ENCODE measurements at regions not wholly inside any gene's neighbourhood (a gene's known extent, or its start where the extent isn't known, plus 50 kb on each side); places are given as distances from the start of the nearest gene placed in this dataset.

DNA sequence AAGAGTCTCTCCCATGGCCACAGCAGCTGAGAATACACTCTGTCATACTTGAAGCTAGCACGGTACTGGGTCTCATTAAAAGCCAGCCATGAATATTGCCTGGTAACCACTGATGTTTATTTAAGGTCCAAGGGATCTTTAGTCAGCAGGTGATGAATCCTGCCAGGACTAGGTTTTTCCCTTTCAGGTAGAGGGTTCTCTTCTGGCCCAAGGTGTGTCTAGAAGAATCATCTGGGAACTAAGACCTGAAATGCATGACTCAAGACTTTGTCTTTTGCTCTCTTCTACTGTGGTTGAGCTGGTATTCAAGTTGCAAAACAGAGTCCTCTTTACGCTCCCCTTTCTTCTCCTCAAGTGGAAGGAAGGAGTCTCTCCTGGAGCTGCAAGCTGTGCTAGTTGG, 400.5 kb upstream of the FSIP2 start:
- H3K9me3 ChIP-seq (ENCODE audit: control insufficient read depth, low read length), result no peaks in the 10 kb centered on the region
- H3K4me1 ChIP-seq (ENCODE audit: control insufficient read depth, insufficient read depth, low read length), result no peaks in the 10 kb centered on the region
- no peak for DNase-seq
- no peak overlapping the region for H3K9ac ChIP-seq (ENCODE audit: extremely low read depth, low read length, poor library complexity, severe bottlenecking)
- Mint-ChIP-seq H3K4me3 (no peak overlapping the region), H3K4me1 (no peaks in the 10 kb centered on the region), H3K27me3 (ENCODE audit: insufficient read depth) (no peaks in the 10 kb centered on the region), H3K9me3 (peaks cover 3% of the 10 kb centered on the region), H3K27ac (no peak overlapping the region), H3K36me3 (ENCODE audit: low read depth) (no peaks in the 10 kb centered on the region)
- no peaks in the 10 kb centered on the region for H3K36me3 ChIP-seq (ENCODE audit: control insufficient read depth, insufficient read depth, low read length)
- H3K27ac ChIP-seq (ENCODE audit: low read depth, low read length), result no peak overlapping the region
- 90 to 92% methylated on average over 1 to 2 of the region's 2 CpGs for WGBS, 2 experiments (ENCODE audit: insufficient coverage in 1 of 2, insufficient read length in 1 of 2)
- no peaks in the 10 kb centered on the region for H3K27me3 ChIP-seq (ENCODE audit: control insufficient read depth, insufficient read depth, low read length, poor library complexity, severe bottlenecking)
- TF ChIP-seq, protein P1, sequence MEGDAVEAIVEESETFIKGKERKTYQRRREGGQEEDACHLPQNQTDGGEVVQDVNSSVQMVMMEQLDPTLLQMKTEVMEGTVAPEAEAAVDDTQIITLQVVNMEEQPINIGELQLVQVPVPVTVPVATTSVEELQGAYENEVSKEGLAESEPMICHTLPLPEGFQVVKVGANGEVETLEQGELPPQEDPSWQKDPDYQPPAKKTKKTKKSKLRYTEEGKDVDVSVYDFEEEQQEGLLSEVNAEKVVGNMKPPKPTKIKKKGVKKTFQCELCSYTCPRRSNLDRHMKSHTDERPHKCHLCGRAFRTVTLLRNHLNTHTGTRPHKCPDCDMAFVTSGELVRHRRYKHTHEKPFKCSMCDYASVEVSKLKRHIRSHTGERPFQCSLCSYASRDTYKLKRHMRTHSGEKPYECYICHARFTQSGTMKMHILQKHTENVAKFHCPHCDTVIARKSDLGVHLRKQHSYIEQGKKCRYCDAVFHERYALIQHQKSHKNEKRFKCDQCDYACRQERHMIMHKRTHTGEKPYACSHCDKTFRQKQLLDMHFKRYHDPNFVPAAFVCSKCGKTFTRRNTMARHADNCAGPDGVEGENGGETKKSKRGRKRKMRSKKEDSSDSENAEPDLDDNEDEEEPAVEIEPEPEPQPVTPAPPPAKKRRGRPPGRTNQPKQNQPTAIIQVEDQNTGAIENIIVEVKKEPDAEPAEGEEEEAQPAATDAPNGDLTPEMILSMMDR (conservative IDR thresholded peaks at IDR 0.05), result no peak
- no peak overlapping the region for H3K4me3 ChIP-seq (ENCODE audit: low read length)

DNA sequence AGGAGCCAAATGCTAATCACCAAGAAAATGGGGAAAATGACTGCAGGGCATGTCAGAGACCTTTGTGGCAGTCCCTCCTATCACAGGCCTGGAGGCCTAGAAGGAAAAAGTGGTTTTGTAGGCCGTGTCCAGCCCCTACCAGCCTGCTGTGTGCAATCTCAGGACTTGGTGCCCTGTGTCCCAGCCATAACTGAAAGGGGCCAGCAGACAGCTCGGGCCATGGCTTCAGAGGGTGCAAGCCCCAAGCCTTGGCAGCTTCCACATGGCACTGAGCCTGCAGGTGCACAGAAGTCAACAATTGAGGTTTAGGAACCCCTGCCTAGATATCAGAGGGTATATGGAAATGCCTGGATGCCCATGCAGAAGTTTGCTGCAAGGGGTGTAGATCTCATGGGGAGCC, 391.2 kb upstream of the FSIP2 start:
- H3K4me1 Mint-ChIP-seq, result no peaks in the 10 kb centered on the region
- no peaks in the 10 kb centered on the region for H3K9me3 ChIP-seq (ENCODE audit: control insufficient read depth, low read length)
- H3K27me3 ChIP-seq (ENCODE audit: control insufficient read depth, insufficient read depth, low read length, poor library complexity, severe bottlenecking), result no peaks in the 10 kb centered on the region
- H3K27me3 Mint-ChIP-seq (ENCODE audit: insufficient read depth), result no peaks in the 10 kb centered on the region
- TF ChIP-seq, protein P1 (conservative IDR thresholded peaks at IDR 0.05), result no peak
- DNase-seq, result no peak
- H3K9me3 Mint-ChIP-seq, result no peaks in the 10 kb centered on the region
- H3K4me3 ChIP-seq (ENCODE audit: low read length), result no peak overlapping the region
- no peaks in the 10 kb centered on the region for H3K4me1 ChIP-seq (ENCODE audit: control insufficient read depth, insufficient read depth, low read length)
- H3K4me3 Mint-ChIP-seq, result no peak overlapping the region
- no peak overlapping the region for H3K9ac ChIP-seq (ENCODE audit: extremely low read depth, low read length, poor library complexity, severe bottlenecking)
- WGBS, 2 experiments (ENCODE audit: insufficient coverage in 1 of 2, insufficient read length in 1 of 2), result 85 to 100% methylated on average over 1 to 2 of the region's 2 CpGs
- H3K36me3 ChIP-seq (ENCODE audit: control insufficient read depth, insufficient read depth, low read length), result no peaks in the 10 kb centered on the region
- H3K27ac Mint-ChIP-seq, result no peak overlapping the region
- H3K27ac ChIP-seq (ENCODE audit: low read depth, low read length), result no peak overlapping the region
- no peaks in the 10 kb centered on the region for H3K36me3 Mint-ChIP-seq (ENCODE audit: low read depth)

DNA sequence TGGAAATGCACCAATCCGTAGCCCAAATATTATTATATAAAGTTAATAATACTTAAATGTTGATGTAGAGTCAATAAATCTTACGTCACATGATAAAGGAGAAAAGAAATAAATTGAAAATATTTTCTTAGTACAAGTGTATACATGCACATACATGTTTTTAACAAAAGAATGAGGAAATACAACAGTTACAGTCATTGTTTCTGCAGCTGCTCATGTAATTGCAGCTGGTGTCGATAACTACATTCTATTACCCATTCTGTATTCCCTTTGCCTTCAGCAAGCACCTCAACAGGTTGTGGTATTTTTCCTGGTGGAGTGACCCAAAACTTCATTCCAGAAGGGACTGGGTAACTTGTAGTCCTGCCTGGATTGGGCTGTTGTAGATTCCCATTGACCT, 377.8 kb upstream of the FSIP2 start:
- Histone ChIP-seq H3K27ac (ENCODE audit: low read depth, low read length) (no peak overlapping the region), H3K9me3 (ENCODE audit: control insufficient read depth, low read length) (no peaks in the 10 kb centered on the region), H3K9ac (ENCODE audit: extremely low read depth, low read length, poor library complexity, severe bottlenecking) (no peak overlapping the region), H3K4me1 (ENCODE audit: control insufficient read depth, insufficient read depth, low read length) (no peaks in the 10 kb centered on the region), H3K4me3 (ENCODE audit: low read length) (no peak overlapping the region), H3K36me3 (ENCODE audit: control insufficient read depth, insufficient read depth, low read length) (no peaks in the 10 kb centered on the region), H3K27me3 (ENCODE audit: control insufficient read depth, insufficient read depth, low read length, poor library complexity, severe bottlenecking) (no peaks in the 10 kb centered on the region)
- Mint-ChIP-seq H3K4me3 (no peak overlapping the region), H3K27me3 (ENCODE audit: insufficient read depth) (no peaks in the 10 kb centered on the region), H3K9me3 (no peaks in the 10 kb centered on the region), H3K27ac (no peak overlapping the region), H3K4me1 (no peaks in the 10 kb centered on the region), H3K36me3 (ENCODE audit: low read depth) (no peaks in the 10 kb centered on the region)
- WGBS, 2 experiments (ENCODE audit: insufficient coverage in 1 of 2, insufficient read length in 1 of 2), result 100% methylated on average over 1 of the region's 3 CpGs; no CpG with 5 or more reads in 1 of the 2 experiments
- TF ChIP-seq, protein P1 (conservative IDR thresholded peaks at IDR 0.05), result no peak
- DNase-seq, result no peak
